Colonic mucosa (tissue), 4 donors: ENCODE measurements at regions not wholly inside any gene's neighbourhood (a gene's known extent, or its start where the extent isn't known, plus 50 kb on each side); places are given as distances from the start of the nearest gene placed in this dataset.

Experiments used
- DNase-seq: peaks from one replicate; pipeline ENCODE4 v3.0.0-alpha.2; 2020
- H3K27ac ChIP-seq: fragments of 200-600 bp; one replicate; pipeline ENCODE4 v1.8.0; 2021
- H3K27me3 ChIP-seq: fragments of 200-600 bp; one replicate; pipeline ENCODE4 v1.8.0; 2021
- H3K36me3 ChIP-seq: fragments of 200-600 bp; one replicate; pipeline ENCODE4 v1.8.0; 2021
- H3K4me1 ChIP-seq: fragments of 200-600 bp; one replicate; pipeline ENCODE4 v1.8.0; 2021; ENCODE audit warnings: mild to moderate bottlenecking
- H3K4me3 ChIP-seq: fragments of 200-600 bp; one replicate; pipeline ENCODE4 v1.8.0; 2021
- H3K9ac ChIP-seq, 2 donors: one replicate each; pipeline ENCODE4 v1.7.0; 2013; ENCODE audit warnings: control low read depth in 2 of 2, low read depth in 2 of 2, low read length in 2 of 2
- H3K9me3 ChIP-seq: fragments of 200-600 bp; one replicate; pipeline ENCODE4 v1.8.0; 2021
- intact Hi-C: fragments of 100-400 bp; cut with DNase I; formaldehyde crosslinking; loops from one replicate; pipeline ENCODE4 v1.14.1; 2022
- TF ChIP-seq, protein P1 (sequence below): fragments of 200-600 bp; IDR thresholded peaks from one replicate; pipeline ENCODE4 v1.8.0; 2022; ENCODE audit warnings: antibody characterized with exemption, mild to moderate bottlenecking
- donor health status: healthy.
- donor health status: DM: no; HTN: no; CAD: no.
- donor health status: DM: no; HTN: no; CAD: no.

DNA sequence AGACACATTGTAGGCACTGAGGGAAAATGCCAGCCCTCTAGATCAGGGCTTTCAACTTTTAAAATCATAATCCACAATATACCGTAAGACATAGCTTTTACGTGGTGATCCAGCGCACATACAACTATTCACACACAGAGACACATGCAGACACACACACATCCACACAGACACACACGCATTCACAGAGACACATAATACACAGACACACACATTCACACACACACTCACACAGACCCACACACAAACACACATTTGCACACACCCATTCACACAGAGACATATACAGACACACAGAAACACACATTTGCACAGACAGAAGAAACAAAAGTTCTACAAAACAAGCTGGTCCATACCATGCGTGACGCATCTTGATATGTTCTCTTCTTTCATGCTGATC lies 244.5 kb downstream of the RHOU start:
- Histone ChIP-seq H3K9ac (no peak overlapping the region), H3K27me3 (no peaks in the 10 kb centered on the region), H3K36me3 (no peaks in the 10 kb centered on the region), H3K4me3 (no peak overlapping the region), H3K27ac (no peak overlapping the region), H3K9me3 (no peaks in the 10 kb centered on the region), H3K4me1 (no peaks in the 10 kb centered on the region)
- no peak for DNase-seq
- TF ChIP-seq, protein P1, sequence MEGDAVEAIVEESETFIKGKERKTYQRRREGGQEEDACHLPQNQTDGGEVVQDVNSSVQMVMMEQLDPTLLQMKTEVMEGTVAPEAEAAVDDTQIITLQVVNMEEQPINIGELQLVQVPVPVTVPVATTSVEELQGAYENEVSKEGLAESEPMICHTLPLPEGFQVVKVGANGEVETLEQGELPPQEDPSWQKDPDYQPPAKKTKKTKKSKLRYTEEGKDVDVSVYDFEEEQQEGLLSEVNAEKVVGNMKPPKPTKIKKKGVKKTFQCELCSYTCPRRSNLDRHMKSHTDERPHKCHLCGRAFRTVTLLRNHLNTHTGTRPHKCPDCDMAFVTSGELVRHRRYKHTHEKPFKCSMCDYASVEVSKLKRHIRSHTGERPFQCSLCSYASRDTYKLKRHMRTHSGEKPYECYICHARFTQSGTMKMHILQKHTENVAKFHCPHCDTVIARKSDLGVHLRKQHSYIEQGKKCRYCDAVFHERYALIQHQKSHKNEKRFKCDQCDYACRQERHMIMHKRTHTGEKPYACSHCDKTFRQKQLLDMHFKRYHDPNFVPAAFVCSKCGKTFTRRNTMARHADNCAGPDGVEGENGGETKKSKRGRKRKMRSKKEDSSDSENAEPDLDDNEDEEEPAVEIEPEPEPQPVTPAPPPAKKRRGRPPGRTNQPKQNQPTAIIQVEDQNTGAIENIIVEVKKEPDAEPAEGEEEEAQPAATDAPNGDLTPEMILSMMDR = no peak
- intact Hi-C loops = no loop called here

DNA sequence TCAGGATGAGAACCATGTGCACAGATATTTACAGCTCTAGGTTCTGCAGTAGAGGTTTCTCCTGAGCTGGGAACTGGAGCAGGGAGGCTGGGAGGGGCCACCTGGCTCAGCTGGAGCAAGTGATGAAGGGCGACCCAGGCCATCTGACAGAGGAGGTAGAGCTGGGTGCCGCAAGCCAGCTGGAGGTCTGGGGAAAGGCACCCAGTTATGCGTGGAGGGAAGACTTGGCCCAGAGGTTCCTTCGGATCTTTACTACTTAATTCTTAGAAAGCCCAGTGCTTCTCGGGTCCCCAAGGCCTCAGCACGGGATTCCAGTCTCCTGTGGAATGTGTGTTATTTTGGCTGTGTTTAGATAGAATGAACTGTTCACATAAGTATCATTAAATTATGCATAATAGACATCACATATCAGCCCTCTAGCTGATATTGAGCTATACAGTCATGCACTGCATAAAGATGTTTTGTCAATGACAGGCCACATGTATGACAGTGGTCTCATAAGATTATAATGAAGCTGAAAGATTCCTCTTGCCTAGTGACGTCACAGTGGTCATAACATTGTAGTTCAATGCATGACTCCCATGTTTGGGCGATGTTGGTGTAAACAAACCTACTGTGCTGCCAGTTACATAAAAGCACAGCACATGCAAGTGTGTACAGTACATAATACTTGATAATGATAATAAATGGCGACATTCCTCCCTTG lies 245.1 kb downstream of the RHOU start:
- H3K9me3 ChIP-seq = no peaks in the 10 kb centered on the region
- H3K27me3 ChIP-seq = no peaks in the 10 kb centered on the region
- intact Hi-C loops = no loop called here
- no peaks in the 10 kb centered on the region for H3K36me3 ChIP-seq
- H3K4me3 ChIP-seq = no peak overlapping the region
- TF ChIP-seq, protein P1 = no peak
- no peak overlapping the region for H3K27ac ChIP-seq
- DNase-seq = no peak
- no peaks in the 10 kb centered on the region for H3K4me1 ChIP-seq
- H3K9ac ChIP-seq = no peak overlapping the region

DNA sequence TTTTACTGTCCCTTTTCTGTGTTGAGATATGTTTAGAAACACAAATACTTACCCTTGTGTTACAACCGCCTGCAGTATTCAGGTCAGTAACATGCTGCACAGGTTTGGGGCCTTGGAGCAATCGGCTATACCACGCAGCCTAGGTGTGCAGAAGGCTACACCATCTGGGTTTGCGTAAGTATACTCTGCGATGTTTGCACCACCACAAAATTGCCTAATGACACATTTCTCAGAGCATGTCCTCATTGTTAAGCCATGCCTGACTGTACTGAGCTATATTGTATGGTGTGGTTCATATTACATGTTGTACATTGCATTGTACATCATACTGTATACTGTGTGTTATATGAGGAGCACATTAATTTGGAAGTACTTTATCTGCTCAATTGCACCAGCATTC lies 247.4 kb downstream of the RHOU start:
- Histone ChIP-seq H3K4me1 (no peaks in the 10 kb centered on the region), H3K4me3 (no peak overlapping the region), H3K9me3 (no peaks in the 10 kb centered on the region), H3K27ac (no peak overlapping the region), H3K9ac (no peak overlapping the region), H3K27me3 (no peaks in the 10 kb centered on the region), H3K36me3 (no peaks in the 10 kb centered on the region)
- DNase-seq = no peak
- intact Hi-C loops = no loop called here
- TF ChIP-seq, protein P1 = no peak

DNA sequence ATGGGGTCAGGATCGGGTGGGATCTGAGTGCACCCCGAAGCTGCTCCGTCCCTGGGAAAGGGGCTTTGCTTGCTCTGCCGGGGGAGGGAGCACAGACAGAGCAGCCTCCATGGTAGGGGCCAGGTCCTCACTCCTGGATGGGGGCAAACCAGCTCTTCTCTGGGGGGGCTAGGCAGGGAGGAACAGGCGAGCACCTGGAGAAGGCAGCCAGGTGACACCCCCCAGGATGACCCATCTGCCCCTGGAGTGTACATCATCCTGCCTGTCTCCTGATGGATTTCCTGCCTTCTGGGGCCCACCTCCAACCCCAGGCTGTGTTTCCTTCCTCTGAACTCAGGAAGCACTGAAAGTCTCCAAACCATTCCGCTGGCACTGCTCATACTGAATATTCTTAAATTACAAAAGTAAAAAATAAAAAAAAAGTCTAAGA lies 248.0 kb downstream of the RHOU start:
- H3K36me3 ChIP-seq = no peaks in the 10 kb centered on the region
- H3K4me1 ChIP-seq = no peaks in the 10 kb centered on the region
- no peaks in the 10 kb centered on the region for H3K9me3 ChIP-seq
- no peak overlapping the region for H3K27ac ChIP-seq
- no peak for DNase-seq
- H3K9ac ChIP-seq = no peak overlapping the region
- TF ChIP-seq, protein P1 = no peak
- no peak overlapping the region for H3K4me3 ChIP-seq
- intact Hi-C loops = no loop called here
- no peaks in the 10 kb centered on the region for H3K27me3 ChIP-seq

DNA sequence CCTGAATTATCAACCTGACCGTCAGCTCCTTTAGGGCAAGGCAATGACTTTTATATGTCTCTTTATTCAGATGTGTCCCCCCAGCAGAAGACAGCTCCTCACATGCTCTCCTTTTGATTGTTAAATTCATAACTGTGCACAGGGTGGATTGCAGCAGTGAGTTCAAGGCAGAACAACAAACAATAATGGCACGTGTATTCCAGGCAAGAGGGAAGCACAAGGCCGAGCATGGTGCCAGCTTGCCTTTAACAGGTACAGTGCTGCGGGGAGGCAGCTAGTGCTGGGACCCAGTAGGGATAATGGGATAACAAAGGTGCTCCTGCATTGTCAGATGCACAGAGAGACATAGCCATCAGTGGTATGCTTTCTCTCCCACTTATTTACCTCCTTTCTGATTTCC lies 248.4 kb downstream of the RHOU start:
- no peak overlapping the region for H3K4me3 ChIP-seq
- no peak for DNase-seq

More for the DNA sequence above, 248.4 kb downstream of the RHOU start:
- Histone ChIP-seq H3K9ac (no peak overlapping the region), H3K27me3 (no peaks in the 10 kb centered on the region), H3K27ac (no peak overlapping the region), H3K36me3 (no peaks in the 10 kb centered on the region), H3K4me1 (no peaks in the 10 kb centered on the region), H3K9me3 (no peaks in the 10 kb centered on the region)
- TF ChIP-seq, protein P1 = no peak
- intact Hi-C loops = no loop called here
